ENCODE measurements at regions not wholly inside any gene's neighbourhood (a gene's known extent, or its start where the extent isn't known, plus 50 kb on each side); places are given as distances from the start of the nearest gene placed in this dataset.

DNA sequence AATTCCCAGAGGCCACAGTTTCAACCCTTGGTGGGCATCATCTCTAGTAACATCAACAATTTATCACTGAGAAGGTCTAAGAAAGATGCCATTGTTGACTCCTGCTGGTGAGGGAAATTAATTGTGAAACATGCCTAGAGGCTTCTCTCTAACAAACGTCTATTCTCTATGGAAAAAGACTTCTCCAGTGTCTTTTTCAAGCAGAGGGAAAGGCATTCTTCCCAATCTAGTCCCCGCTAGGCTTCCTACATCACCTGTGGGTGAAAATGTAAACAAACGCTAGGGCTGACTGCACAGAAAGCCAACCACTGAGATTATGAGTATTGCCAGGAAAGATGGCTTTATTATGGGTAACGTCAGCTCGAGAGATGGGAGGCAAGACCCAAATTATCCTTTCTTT lies 677.4 kb downstream of the NCAM2 start:
- no peak overlapping the region for H3K4me3 ChIP-seq (ENCODE audit: low read depth, low read length)
- TF ChIP-seq, protein P1, sequence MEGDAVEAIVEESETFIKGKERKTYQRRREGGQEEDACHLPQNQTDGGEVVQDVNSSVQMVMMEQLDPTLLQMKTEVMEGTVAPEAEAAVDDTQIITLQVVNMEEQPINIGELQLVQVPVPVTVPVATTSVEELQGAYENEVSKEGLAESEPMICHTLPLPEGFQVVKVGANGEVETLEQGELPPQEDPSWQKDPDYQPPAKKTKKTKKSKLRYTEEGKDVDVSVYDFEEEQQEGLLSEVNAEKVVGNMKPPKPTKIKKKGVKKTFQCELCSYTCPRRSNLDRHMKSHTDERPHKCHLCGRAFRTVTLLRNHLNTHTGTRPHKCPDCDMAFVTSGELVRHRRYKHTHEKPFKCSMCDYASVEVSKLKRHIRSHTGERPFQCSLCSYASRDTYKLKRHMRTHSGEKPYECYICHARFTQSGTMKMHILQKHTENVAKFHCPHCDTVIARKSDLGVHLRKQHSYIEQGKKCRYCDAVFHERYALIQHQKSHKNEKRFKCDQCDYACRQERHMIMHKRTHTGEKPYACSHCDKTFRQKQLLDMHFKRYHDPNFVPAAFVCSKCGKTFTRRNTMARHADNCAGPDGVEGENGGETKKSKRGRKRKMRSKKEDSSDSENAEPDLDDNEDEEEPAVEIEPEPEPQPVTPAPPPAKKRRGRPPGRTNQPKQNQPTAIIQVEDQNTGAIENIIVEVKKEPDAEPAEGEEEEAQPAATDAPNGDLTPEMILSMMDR (IDR thresholded peaks at IDR 0.05; ENCODE audit: insufficient read depth, low read length), result no peak
- DNase-seq (ENCODE audit: low read depth), result no peak

DNA sequence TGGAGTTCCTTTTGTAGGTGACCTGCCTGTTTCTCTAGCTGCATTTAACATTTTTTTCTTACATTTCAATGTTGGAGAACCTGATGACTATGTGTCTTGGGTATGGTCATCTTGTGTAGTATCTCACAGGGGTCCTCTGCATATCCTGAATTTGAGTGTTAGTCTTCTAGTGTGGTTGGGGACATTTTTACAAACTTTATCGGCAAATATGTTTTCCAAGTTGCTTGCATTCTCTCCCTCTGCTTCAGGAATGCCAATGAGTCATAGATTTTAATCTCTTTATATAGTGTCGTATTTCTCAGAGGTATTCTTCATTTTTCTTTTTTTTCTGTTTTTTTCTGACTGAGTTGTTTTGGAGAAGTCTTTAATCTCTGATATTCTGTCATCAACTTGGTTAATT lies 684.0 kb downstream of the NCAM2 start:
- TF ChIP-seq, protein P1 (IDR thresholded peaks at IDR 0.05; ENCODE audit: insufficient read depth, low read length), result no peak
- DNase-seq (ENCODE audit: low read depth), result peak; percentile 12
- H3K4me3 ChIP-seq (ENCODE audit: low read depth, low read length), result no peak overlapping the region

DNA sequence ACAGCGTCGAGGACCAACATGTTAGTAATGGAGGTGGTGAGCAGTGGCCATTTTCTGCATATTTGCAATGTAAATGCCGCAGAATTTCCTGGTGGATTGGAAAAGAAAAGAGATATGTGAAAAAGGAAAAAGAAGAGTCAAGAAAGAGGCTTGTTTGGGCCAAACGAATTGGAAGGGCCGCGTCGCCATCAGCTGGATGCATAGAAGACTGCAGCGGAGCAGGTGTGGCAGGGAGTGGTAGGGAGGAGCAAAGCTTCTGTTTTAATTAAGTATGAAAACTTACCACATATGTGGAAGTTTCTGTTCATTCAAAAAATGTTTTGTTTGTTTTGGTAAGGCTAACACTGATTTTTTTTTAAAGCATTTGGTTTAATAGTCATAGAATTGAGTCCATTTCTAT lies 690.7 kb downstream of the NCAM2 start:
- TF ChIP-seq, protein P1 (IDR thresholded peaks at IDR 0.05; ENCODE audit: insufficient read depth, low read length), result peak; percentile 33
- no peak overlapping the region for H3K4me3 ChIP-seq (ENCODE audit: low read depth, low read length)
- peak; percentile 6 for DNase-seq (ENCODE audit: low read depth)

DNA sequence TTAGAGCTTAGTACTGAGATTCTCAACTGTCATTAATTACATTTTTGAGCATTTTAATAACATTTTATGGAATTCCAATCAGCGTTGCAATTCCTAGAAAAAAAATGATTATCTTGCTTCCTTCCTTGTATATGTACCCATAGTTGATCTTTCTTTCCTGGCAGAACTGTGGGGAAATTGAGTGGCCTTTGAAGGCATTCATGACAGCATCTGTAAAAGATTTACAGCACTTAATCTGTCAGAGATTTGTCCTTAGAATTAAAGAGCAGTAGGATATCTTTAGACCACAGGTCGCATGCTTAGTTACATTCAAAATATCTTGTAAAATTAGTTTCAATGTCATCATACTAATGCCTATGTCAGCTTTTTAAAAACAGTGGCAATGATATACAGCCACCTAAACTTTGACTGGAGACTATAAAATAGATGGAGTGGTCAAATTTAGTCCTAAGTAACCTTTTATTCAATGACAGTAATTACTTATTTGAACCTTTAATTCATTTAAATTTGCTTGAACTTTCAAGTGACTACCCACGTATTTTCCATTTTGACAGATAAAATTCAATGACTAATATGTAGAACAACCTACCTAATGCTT lies 692.0 kb downstream of the NCAM2 start:
- TF ChIP-seq, protein P1 (IDR thresholded peaks at IDR 0.05; ENCODE audit: insufficient read depth, low read length), result no peak
- no peak overlapping the region for H3K4me3 ChIP-seq (ENCODE audit: low read depth, low read length)
- DNase-seq (ENCODE audit: low read depth), result no peak

DNA sequence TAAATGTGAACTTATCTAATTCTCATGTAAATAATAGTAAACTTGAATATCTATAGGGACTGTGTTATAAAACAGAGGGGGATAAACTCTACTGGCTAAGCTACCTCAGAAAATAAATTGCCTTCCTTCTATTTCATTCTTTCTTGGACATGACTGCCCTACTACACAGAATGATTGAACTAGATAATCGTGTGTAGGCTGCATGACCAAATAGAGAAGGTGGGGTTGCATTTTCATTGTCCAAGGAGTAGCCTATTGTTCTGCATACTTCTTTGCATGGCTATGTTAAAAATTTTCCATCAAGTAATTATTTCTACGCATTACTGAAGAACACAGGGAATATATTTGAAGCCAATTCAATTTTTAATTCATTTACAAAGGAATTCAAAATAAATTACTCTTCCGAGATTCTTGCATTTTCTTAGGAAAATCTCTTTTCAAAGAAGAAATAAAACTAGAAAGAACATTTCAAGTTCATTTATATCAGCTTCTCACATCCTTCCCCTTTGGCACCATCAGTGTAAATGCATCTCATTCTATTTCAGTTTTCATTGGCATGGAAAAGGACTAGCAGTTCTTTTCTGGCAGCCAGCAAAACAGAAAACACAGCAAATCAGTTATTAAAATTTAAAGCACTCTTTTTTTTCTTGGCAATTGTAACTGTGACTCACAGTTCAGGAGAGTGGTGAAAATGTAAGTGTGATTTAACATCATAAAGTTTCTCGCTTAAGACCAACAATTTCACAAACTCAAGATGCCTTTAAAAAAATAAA lies 714.7 kb downstream of the NCAM2 start:
- H3K4me3 ChIP-seq (ENCODE audit: low read depth, low read length), result no peak overlapping the region
- DNase-seq (ENCODE audit: low read depth), result peak; percentile 79
- TF ChIP-seq, protein P1 (IDR thresholded peaks at IDR 0.05; ENCODE audit: insufficient read depth, low read length), result no peak

DNA sequence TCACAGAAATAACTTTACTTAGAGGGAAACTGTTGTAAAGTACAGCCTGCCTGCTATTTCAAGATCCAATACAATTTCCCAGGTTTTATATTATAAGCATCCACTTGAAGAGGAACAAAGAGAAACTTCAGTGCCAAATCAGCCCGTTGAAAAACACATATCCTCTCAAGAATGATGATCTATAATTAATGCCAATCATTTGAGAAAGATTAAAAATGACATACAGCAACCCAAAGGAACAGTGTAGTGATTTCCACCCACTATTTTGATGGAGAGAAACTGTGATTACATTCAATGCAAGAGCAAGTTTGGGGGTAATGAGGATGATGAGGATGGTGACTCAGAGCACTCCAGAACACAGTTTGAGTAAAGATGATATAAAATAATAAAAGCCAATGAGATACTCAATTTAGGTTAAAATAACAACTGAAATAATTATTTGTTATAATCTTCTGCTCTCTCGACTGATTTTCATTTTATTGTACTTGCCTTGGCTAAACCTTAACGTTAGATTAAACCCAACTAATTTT lies 715.5 kb downstream of the NCAM2 start:
- TF ChIP-seq, protein P1 (IDR thresholded peaks at IDR 0.05; ENCODE audit: insufficient read depth, low read length), result no peak
- H3K4me3 ChIP-seq (ENCODE audit: low read depth, low read length), result no peak overlapping the region
- DNase-seq (ENCODE audit: low read depth), result no peak

All from fibroblast of the aortic adventitia (primary cell).